ENCODE measurements at regions not wholly inside any gene's neighbourhood (a gene's known extent, or its start where the extent isn't known, plus 50 kb on each side); places are given as distances from the start of the nearest gene placed in this dataset.

GRCh38 chr4:174118171-174118570 is 165.3 kb downstream of the FBXO8 start:
- Histone ChIP-seq H3K4me1 (no peaks in the 10 kb centered on the region), H3K9me3 (no peaks in the 10 kb centered on the region), H3K36me3 (no peaks in the 10 kb centered on the region), H3K4me3 (no peak overlapping the region), H3K27ac (no peak overlapping the region), H3K27me3 (peaks cover 5 to 45% of the 10 kb centered on the region in 2 donors)
- no peak for TF ChIP-seq CTCF (IDR thresholded peaks at IDR 0.05)
- intact Hi-C loops (cut with DNase I) = no loop called here
- no peak for DNase-seq
- ATAC-seq = no peak

GRCh38 chr4:174117445-174117844 is 166.0 kb downstream of the FBXO8 start:
- no peaks in the 10 kb centered on the region for H3K36me3 ChIP-seq
- no peaks in the 10 kb centered on the region for H3K4me1 ChIP-seq
- ATAC-seq = no peak
- intact Hi-C loops (cut with DNase I) = no loop called here
- DNase-seq = no peak
- H3K27me3 ChIP-seq = peaks cover 5 to 45% of the 10 kb centered on the region in 2 donors
- TF ChIP-seq CTCF (IDR thresholded peaks at IDR 0.05) = no peak
- no peak overlapping the region for H3K27ac ChIP-seq
- no peak overlapping the region for H3K4me3 ChIP-seq
- no peaks in the 10 kb centered on the region for H3K9me3 ChIP-seq

GRCh38 chr4:174116021-174116420 is 167.4 kb downstream of the FBXO8 start:
- peaks cover 5 to 32% of the 10 kb centered on the region in 2 donors for H3K27me3 ChIP-seq
- H3K9me3 ChIP-seq = no peaks in the 10 kb centered on the region
- intact Hi-C loops (cut with DNase I) = no loop called here
- H3K36me3 ChIP-seq = no peaks in the 10 kb centered on the region
- ATAC-seq = no peak
- no peak overlapping the region for H3K27ac ChIP-seq
- no peaks in the 10 kb centered on the region for H3K4me1 ChIP-seq
- no peak overlapping the region for H3K4me3 ChIP-seq
- no peak for TF ChIP-seq CTCF (IDR thresholded peaks at IDR 0.05)
- no peak for DNase-seq

- no peaks in the 10 kb centered on the region for H3K9me3 ChIP-seq
- no peak for TF ChIP-seq CTCF (IDR thresholded peaks at IDR 0.05)
- no peak overlapping the region for H3K4me3 ChIP-seq
- DNase-seq (no peak), ATAC-seq (no peak)
- H3K27ac ChIP-seq = no peak overlapping the region
- H3K27me3 ChIP-seq = peaks cover 0 to 4% of the 10 kb centered on the region in 2 donors
- no peaks in the 10 kb centered on the region for H3K4me1 ChIP-seq
- intact Hi-C loops (cut with DNase I) = no loop called here
- H3K36me3 ChIP-seq = no peaks in the 10 kb centered on the region
These were observed 172.0 kb downstream of the FBXO8 start for GRCh38 chr4:174111422-174111821.

GRCh38 chr4:174110180-174110579 is 173.3 kb downstream of the FBXO8 start:
- intact Hi-C loops (cut with DNase I) = no loop called here
- no peaks in the 10 kb centered on the region for H3K9me3 ChIP-seq
- no peak overlapping the region for H3K4me3 ChIP-seq
- H3K36me3 ChIP-seq = no peaks in the 10 kb centered on the region
- peaks cover 0 to 1% of the 10 kb centered on the region in 2 donors for H3K27me3 ChIP-seq
- H3K27ac ChIP-seq = no peak overlapping the region
- DNase-seq = no peak
- H3K4me1 ChIP-seq = no peaks in the 10 kb centered on the region
- no peak for ATAC-seq
- TF ChIP-seq CTCF (IDR thresholded peaks at IDR 0.05) = no peak
